Liver (tissue), 8 donors: ENCODE measurements at regions not wholly inside any gene's neighbourhood (a gene's known extent, or its start where the extent isn't known, plus 50 kb on each side); places are given as distances from the start of the nearest gene placed in this dataset.

Source experiments
- DNase-seq: peaks from one replicate; pipeline ENCODE4 v3.0.0-alpha.2; 2017; ENCODE audit warnings: low spot score
- H3K27ac ChIP-seq, 2 donors: one replicate each; pipeline ENCODE4 v1.7.0; 2013; ENCODE audit warnings: inconsistent platforms in 2 of 2, low read length in 2 of 2, control low read depth in 1 of 2, low read depth in 1 of 2, mild to moderate bottlenecking in 1 of 2
- H3K27me3 ChIP-seq, 4 donors: one replicate each; pipeline versions ENCODE4 v1.6.1 to v1.7.0; 2013; ENCODE audit warnings: low read length in 3 of 4, inconsistent platforms in 1 of 4, mild to moderate bottlenecking in 1 of 4, moderate library complexity in 1 of 4; ENCODE audit not compliant: control insufficient read depth in 4 of 4, insufficient read depth in 4 of 4
- H3K36me3 ChIP-seq, 4 donors: one replicate each; pipeline versions ENCODE4 v1.6.1 to v1.7.0; 2013; ENCODE audit warnings: low read length in 3 of 4, mild to moderate bottlenecking in 3 of 4, low read depth in 1 of 4, moderate library complexity in 1 of 4; ENCODE audit not compliant: control insufficient read depth in 4 of 4, insufficient read depth in 3 of 4
- H3K4me1 ChIP-seq, 4 donors: one replicate each; pipeline versions ENCODE4 v1.6.1 to v1.7.0; 2013; ENCODE audit warnings: low read length in 3 of 4, mild to moderate bottlenecking in 3 of 4, moderate library complexity in 1 of 4; ENCODE audit not compliant: control insufficient read depth in 4 of 4, insufficient read depth in 4 of 4
- H3K4me3 ChIP-seq, 3 donors: one replicate each; pipeline versions ENCODE4 v1.6.1 to v1.7.0; 2013; ENCODE audit warnings: low read length in 3 of 3, control low read depth in 1 of 3, low read depth in 1 of 3, mild to moderate bottlenecking in 1 of 3
- H3K9ac ChIP-seq, 2 donors: one replicate each; pipeline ENCODE4 v1.7.0; 2013; ENCODE audit warnings: low read length in 2 of 2, mild to moderate bottlenecking in 2 of 2, moderate library complexity in 2 of 2, control low read depth in 1 of 2, low read depth in 1 of 2
- H3K9me3 ChIP-seq, 4 donors: one replicate each; pipeline versions ENCODE4 v1.6.1 to v1.7.0; 2013; ENCODE audit warnings: low read length in 3 of 4; ENCODE audit not compliant: control insufficient read depth in 4 of 4
- EGR1 ChIP-seq, 2 donors: IDR thresholded peaks; 2 replicates each; pipeline ENCODE4 v1.6.1; 2016 to 2018; ENCODE audit warnings: antibody characterized with exemption in 2 of 2, low read depth in 2 of 2
- FOXA1 ChIP-seq: IDR thresholded peaks from 2 replicates; pipeline ENCODE4 v1.6.1; 2016; ENCODE audit warnings: antibody characterized with exemption
- FOXA2 ChIP-seq: IDR thresholded peaks from 2 replicates; pipeline ENCODE4 v1.6.1; 2016; ENCODE audit warnings: antibody characterized with exemption
- GABPA ChIP-seq, 2 donors: IDR thresholded peaks in 1 of 2; conservative IDR thresholded peaks in 1 of 2; 2 replicates each; pipeline ENCODE4 v1.6.1; 2016; ENCODE audit warnings: antibody characterized with exemption in 2 of 2, mild to moderate bottlenecking in 1 of 2, moderate library complexity in 1 of 2
- HNF4A ChIP-seq, 2 donors: conservative IDR thresholded peaks; 2 replicates each; pipeline ENCODE4 v1.6.1; 2016; ENCODE audit warnings: antibody characterized with exemption in 2 of 2, mild to moderate bottlenecking in 2 of 2
- HNF4G ChIP-seq: IDR thresholded peaks from 2 replicates; pipeline ENCODE4 v1.6.1; 2016; ENCODE audit warnings: antibody characterized with exemption
- JUND ChIP-seq, 2 donors: IDR thresholded peaks; 2 replicates each; pipeline ENCODE4 v1.6.1; 2016; ENCODE audit warnings: antibody characterized with exemption in 2 of 2
- MAX ChIP-seq: IDR thresholded peaks from 2 replicates; pipeline ENCODE4 v1.6.1; 2016; ENCODE audit warnings: antibody characterized with exemption
- RAD21 ChIP-seq, 2 donors: IDR thresholded peaks; 2 replicates each; pipeline ENCODE4 v1.6.1; 2016; ENCODE audit warnings: antibody characterized with exemption in 2 of 2, mild to moderate bottlenecking in 2 of 2
- RXRA ChIP-seq, 2 donors: IDR thresholded peaks; 2 replicates each; pipeline ENCODE4 v1.6.1; 2017 to 2018; ENCODE audit warnings: antibody characterized with exemption in 2 of 2, mild to moderate bottlenecking in 1 of 2
- TAF1 ChIP-seq: conservative IDR thresholded peaks from 2 replicates; pipeline ENCODE4 v1.6.1; 2016; ENCODE audit warnings: antibody characterized with exemption, mild to moderate bottlenecking
- YY1 ChIP-seq: IDR thresholded peaks from 2 replicates; pipeline ENCODE4 v1.6.1; 2016; ENCODE audit warnings: antibody characterized with exemption, mild to moderate bottlenecking
- WGBS: extraction: QIAGEN DNeasy Blood & Tissue Kit; methylation state at CpG from one replicate; pipeline ENCODE4 v1.1.7; 2013; 5-methylcytosine and 5-hydroxymethylcytosine counted together
- TF ChIP-seq, protein P1 (sequence below): IDR thresholded peaks from 2 replicates; pipeline ENCODE4 v1.6.1; 2016; ENCODE audit warnings: antibody characterized with exemption
- TF ChIP-seq, protein P2 (sequence below): IDR thresholded peaks from 2 replicates; pipeline ENCODE4 v1.6.1; 2016; ENCODE audit warnings: antibody characterized with exemption
- TF ChIP-seq, protein P3 (sequence below): fragments of 150-350 bp; IDR thresholded peaks from 2 replicates; pipeline ENCODE4 v1.5.1; 2017; ENCODE audit warnings: improper control_type of control experiment, low read depth, low read length; ENCODE audit not compliant: missing input control
- TF ChIP-seq, protein P4 (sequence below): IDR thresholded peaks from 2 replicates; pipeline ENCODE4 v1.6.1; 2016; ENCODE audit warnings: antibody characterized with exemption, mild to moderate bottlenecking
- donor health status: healthy.
- donor health status: healthy.
- donor health status: healthy.
- donor health status: healthy.
- donor health status: healthy.

DNA sequence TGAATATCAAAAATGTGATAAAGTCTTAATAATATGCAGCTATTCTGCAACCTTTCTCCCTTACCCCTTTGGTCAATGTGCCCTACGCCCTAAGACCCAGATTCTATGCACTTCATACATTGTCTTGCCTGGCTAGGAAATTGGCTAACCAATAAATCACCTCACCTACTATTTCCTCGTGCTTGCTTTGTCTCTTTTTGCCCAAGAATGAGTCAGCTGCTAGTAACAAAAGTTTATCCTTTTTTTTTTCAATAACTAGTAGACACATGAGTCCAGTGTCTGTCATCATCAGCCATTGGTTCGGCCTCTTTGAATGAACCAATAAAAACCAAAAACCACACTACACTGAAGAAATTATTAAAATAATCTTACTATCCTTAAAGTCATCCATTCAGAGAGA lies 387.1 kb downstream of the PPP3CA start:
- Histone ChIP-seq H3K27ac (no peak overlapping the region), H3K9ac (no peak overlapping the region), H3K36me3 (no peaks in the 10 kb centered on the region), H3K27me3 (no peaks in the 10 kb centered on the region), H3K4me1 (no peaks in the 10 kb centered on the region), H3K4me3 (no peak overlapping the region), H3K9me3 (no peaks in the 10 kb centered on the region)
- WGBS = 81% methylated on average over 3 of the region's 3 CpGs
- no peak for TF ChIP-seq MAX
- TF ChIP-seq FOXA2 = no peak
- TF ChIP-seq, protein P1, sequence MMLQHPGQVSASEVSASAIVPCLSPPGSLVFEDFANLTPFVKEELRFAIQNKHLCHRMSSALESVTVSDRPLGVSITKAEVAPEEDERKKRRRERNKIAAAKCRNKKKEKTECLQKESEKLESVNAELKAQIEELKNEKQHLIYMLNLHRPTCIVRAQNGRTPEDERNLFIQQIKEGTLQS = no peak
- TF ChIP-seq FOXA1 = no peak
- no peak for TF ChIP-seq YY1
- TF ChIP-seq RXRA (IDR thresholded peaks at IDR 0.05) = no peak
- TF ChIP-seq GABPA (IDR thresholded peaks at IDR 0.05 in 1 of 2, conservative IDR thresholded peaks at IDR 0.05 in 1 of 2) = no peak
- TF ChIP-seq HNF4A (conservative IDR thresholded peaks at IDR 0.05) = no peak
- TF ChIP-seq, protein P2, sequence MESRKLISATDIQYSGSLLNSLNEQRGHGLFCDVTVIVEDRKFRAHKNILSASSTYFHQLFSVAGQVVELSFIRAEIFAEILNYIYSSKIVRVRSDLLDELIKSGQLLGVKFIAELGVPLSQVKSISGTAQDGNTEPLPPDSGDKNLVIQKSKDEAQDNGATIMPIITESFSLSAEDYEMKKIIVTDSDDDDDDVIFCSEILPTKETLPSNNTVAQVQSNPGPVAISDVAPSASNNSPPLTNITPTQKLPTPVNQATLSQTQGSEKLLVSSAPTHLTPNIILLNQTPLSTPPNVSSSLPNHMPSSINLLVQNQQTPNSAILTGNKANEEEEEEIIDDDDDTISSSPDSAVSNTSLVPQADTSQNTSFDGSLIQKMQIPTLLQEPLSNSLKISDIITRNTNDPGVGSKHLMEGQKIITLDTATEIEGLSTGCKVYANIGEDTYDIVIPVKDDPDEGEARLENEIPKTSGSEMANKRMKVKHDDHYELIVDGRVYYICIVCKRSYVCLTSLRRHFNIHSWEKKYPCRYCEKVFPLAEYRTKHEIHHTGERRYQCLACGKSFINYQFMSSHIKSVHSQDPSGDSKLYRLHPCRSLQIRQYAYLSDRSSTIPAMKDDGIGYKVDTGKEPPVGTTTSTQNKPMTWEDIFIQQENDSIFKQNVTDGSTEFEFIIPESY = no peak
- no peak for TF ChIP-seq TAF1
- no peak for TF ChIP-seq JUND (IDR thresholded peaks at IDR 0.05)
- no peak for TF ChIP-seq HNF4G
- no peak for DNase-seq

DNA sequence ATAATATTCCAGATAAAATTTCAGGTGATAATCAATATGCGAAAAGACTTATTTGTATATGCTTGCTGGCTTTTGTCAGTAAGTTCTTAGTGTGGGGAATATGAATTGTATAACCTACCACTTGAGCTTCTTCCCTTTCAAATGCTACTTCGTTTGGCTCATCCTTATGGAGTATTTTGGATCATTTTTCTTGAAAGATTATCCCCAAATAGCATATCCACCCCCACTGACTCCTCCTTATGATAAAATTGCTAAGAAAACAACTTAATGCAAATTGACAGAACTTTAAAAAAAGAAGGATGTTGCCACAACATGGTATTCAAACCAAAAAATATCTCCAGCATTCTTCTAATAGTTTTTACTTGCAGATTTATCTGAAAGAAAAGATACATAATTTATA lies 393.3 kb downstream of the PPP3CA start:
- H3K4me3 ChIP-seq = no peak overlapping the region
- no peaks in the 10 kb centered on the region for H3K9me3 ChIP-seq
- TF ChIP-seq FOXA2 (no peak), RXRA (IDR thresholded peaks at IDR 0.05) (no peak), RAD21 (IDR thresholded peaks at IDR 0.05) (no peak), YY1 (no peak), MAX (no peak), EGR1 (IDR thresholded peaks at IDR 0.05; ENCODE audit: low read depth in 2 of 2) (no peak), HNF4G (no peak)
- TF ChIP-seq, protein P2 = no peak
- TF ChIP-seq, protein P3, sequence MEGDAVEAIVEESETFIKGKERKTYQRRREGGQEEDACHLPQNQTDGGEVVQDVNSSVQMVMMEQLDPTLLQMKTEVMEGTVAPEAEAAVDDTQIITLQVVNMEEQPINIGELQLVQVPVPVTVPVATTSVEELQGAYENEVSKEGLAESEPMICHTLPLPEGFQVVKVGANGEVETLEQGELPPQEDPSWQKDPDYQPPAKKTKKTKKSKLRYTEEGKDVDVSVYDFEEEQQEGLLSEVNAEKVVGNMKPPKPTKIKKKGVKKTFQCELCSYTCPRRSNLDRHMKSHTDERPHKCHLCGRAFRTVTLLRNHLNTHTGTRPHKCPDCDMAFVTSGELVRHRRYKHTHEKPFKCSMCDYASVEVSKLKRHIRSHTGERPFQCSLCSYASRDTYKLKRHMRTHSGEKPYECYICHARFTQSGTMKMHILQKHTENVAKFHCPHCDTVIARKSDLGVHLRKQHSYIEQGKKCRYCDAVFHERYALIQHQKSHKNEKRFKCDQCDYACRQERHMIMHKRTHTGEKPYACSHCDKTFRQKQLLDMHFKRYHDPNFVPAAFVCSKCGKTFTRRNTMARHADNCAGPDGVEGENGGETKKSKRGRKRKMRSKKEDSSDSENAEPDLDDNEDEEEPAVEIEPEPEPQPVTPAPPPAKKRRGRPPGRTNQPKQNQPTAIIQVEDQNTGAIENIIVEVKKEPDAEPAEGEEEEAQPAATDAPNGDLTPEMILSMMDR = no peak
- TF ChIP-seq, protein P1 = no peak
- TF ChIP-seq, protein P4, sequence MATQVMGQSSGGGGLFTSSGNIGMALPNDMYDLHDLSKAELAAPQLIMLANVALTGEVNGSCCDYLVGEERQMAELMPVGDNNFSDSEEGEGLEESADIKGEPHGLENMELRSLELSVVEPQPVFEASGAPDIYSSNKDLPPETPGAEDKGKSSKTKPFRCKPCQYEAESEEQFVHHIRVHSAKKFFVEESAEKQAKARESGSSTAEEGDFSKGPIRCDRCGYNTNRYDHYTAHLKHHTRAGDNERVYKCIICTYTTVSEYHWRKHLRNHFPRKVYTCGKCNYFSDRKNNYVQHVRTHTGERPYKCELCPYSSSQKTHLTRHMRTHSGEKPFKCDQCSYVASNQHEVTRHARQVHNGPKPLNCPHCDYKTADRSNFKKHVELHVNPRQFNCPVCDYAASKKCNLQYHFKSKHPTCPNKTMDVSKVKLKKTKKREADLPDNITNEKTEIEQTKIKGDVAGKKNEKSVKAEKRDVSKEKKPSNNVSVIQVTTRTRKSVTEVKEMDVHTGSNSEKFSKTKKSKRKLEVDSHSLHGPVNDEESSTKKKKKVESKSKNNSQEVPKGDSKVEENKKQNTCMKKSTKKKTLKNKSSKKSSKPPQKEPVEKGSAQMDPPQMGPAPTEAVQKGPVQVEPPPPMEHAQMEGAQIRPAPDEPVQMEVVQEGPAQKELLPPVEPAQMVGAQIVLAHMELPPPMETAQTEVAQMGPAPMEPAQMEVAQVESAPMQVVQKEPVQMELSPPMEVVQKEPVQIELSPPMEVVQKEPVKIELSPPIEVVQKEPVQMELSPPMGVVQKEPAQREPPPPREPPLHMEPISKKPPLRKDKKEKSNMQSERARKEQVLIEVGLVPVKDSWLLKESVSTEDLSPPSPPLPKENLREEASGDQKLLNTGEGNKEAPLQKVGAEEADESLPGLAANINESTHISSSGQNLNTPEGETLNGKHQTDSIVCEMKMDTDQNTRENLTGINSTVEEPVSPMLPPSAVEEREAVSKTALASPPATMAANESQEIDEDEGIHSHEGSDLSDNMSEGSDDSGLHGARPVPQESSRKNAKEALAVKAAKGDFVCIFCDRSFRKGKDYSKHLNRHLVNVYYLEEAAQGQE = no peak
- no peak overlapping the region for H3K9ac ChIP-seq
- DNase-seq = no peak
- no peaks in the 10 kb centered on the region for H3K36me3 ChIP-seq
- H3K27me3 ChIP-seq = no peaks in the 10 kb centered on the region
- peaks cover 0 to 4% (median under 1%) of the 10 kb centered on the region in 4 donors for H3K4me1 ChIP-seq
- H3K27ac ChIP-seq = no peak overlapping the region
- WGBS = 75% methylated on average over 2 of the region's 2 CpGs
